Astrocyte of the spinal cord (primary cell): ENCODE measurements at regions not wholly inside any gene's neighbourhood (a gene's known extent, or its start where the extent isn't known, plus 50 kb on each side); places are given as distances from the start of the nearest gene placed in this dataset.
A peak's percentile ranks its signal among the peaks of the same experiment; 100 is the strongest.

Source experiments
- DNase-seq: peaks from one replicate; pipeline ENCODE4 v3.0.0; 2011; ENCODE audit warnings: low read depth, low spot score
- H3K4me3 ChIP-seq: 2 replicates; pipeline ENCODE4 v1.5.1; 2011; ENCODE audit warnings: low read depth, mild to moderate bottlenecking, low read length, moderate library complexity
- CTCF ChIP-seq: IDR thresholded peaks from 2 replicates; pipeline ENCODE4 v1.5.1; 2012; ENCODE audit warnings: low read depth, mild to moderate bottlenecking, low read length, inconsistent platforms
- in situ Hi-C: cut with HindIII; loops from 2 replicates; pipeline ENCODE4 v1.10.0; 2017; ENCODE audit warnings: low sequenced_read_pairs

GRCh38 chr18:29250259-29250658 lies 1073.3 kb upstream of the CDH2 start:
- in situ Hi-C loops = no loop called here
- no peak overlapping the region for H3K4me3 ChIP-seq
- DNase-seq = no peak
- TF ChIP-seq CTCF = no peak

- TF ChIP-seq CTCF = no peak
- in situ Hi-C loops = no loop called here
- no peak for DNase-seq
- H3K4me3 ChIP-seq = no peak overlapping the region
Measured at GRCh38 chr18:29248805-29249204, 1071.9 kb upstream of the CDH2 start.

GRCh38 chr18:29241199-29241598 lies 1064.3 kb upstream of the CDH2 start:
- H3K4me3 ChIP-seq = no peak overlapping the region
- in situ Hi-C loops = no loop called here
- TF ChIP-seq CTCF = no peak
- DNase-seq = no peak

- H3K4me3 ChIP-seq = no peak overlapping the region
- no peak for TF ChIP-seq CTCF
- in situ Hi-C loops = no loop called here
- no peak for DNase-seq
Measured at GRCh38 chr18:29234751-29235150, 1057.8 kb upstream of the CDH2 start.

GRCh38 chr18:29226213-29226612 lies 1049.3 kb upstream of the CDH2 start:
- DNase-seq = no peak
- no peak for TF ChIP-seq CTCF
- no peak overlapping the region for H3K4me3 ChIP-seq
- in situ Hi-C loops = no loop called here

GRCh38 chr18:29225351-29225750 lies 1048.4 kb upstream of the CDH2 start:
- no peak for DNase-seq
- in situ Hi-C loops = no loop called here
- no peak for TF ChIP-seq CTCF
- H3K4me3 ChIP-seq = no peak overlapping the region

GRCh38 chr18:29218091-29218490 lies 1041.2 kb upstream of the CDH2 start:
- no peak for TF ChIP-seq CTCF
- H3K4me3 ChIP-seq = no peak overlapping the region
- DNase-seq = peak; percentile 13
- in situ Hi-C loops = no loop called here
